MV-4-11 (cell line): ENCODE measurements at regions not wholly inside any gene's neighbourhood (a gene's known extent, or its start where the extent isn't known, plus 50 kb on each side); places are given as distances from the start of the nearest gene placed in this dataset.

Experiments
- DNase-seq: peaks from one replicate; lab custom pipeline; 2025; lab: John Stamatoyannopoulos, UW

GRCh38 chr1:212225416-212225815, 59.8 kb upstream of the PPP2R5A start:
- DNase-seq, result no peak

DNA sequence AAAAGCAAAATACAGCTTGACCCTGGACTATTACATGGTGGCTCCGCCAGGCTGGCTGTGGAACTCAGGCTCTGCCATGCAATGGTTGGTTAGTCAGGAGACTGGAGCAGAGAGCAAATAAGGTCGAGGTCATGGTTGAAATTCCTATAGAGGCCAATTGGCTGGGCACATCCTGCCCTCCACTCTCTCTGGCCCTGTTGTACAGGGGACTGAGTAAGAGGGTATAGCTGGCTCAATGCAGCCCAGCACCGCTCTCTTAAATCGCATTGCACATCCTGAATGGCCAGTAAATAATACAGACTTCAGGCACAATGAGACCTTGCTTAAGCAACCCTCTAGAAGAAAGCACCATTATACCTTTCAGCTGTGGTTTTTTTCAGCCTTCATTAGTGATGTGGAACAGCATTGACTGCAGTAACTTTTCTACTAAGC, 59.3 kb upstream of the PPP2R5A start:
- no peak for DNase-seq

DNA sequence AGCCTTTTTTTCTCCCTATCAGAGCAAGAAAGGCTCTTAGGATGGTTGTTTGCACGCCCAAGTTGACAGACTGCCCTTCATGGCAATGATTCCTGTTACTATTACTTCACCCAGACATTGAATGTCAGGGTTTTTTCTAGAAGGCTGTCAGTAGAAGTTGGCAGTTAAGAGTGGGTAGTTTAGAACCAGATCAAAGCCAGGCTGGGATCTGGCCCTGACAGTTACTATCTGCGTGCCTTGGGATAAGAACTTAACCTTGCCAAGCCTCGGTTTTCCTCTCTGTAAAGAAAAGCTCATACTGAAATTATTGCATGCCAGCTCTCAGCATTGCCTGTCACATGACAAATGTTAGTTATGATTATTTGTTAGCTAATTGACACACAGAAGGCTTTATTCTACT, 58.7 kb upstream of the PPP2R5A start:
- DNase-seq, result no peak

DNA sequence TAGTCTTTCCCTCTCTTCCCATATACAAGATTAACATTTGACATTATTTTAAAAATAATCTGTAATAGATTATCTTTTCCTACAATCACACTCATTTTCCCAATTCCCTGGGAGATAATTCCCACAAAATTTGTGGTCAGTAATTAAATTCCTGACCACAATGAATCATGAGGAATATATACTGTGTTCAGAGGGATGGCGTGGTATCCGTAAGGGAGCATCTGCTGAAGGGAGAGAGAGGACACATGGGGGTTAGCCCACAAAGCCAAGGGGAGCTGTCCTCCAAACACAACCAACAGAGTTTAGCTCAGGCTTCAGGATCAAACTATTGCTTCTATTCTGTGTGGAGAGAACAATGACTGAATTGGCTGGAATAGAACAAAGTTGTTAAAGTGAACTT, 57.1 kb upstream of the PPP2R5A start:
- no peak for DNase-seq

- DNase-seq, result no peak
These were observed 56.6 kb upstream of the PPP2R5A start for GRCh38 chr1:212228591-212229119.

- DNase-seq, result no peak
These were observed 55.6 kb upstream of the PPP2R5A start for GRCh38 chr1:212229654-212230053.

DNA sequence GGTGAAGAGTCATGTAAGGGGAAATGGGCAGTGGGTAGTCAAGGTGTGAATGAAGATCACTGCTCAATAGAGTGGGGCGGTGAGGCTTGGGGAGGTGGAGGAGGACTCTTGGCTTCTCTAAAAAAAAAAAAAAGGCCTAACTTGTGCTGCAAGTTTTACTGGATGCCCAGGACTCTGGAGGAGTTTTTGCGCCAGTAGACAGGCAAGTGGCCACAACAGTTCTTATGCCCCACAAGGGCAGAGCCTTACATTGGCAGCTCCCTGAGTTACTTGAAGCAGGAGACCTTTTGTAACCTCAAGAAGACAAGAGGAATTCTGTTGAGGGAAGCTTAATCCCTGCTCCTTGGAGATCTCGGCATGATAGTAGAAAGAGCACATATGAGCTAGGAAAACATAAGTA, 54.9 kb upstream of the PPP2R5A start:
- DNase-seq, result no peak

- DNase-seq, result no peak
These were observed 53.8 kb upstream of the PPP2R5A start for GRCh38 chr1:212231372-212231771.

DNA sequence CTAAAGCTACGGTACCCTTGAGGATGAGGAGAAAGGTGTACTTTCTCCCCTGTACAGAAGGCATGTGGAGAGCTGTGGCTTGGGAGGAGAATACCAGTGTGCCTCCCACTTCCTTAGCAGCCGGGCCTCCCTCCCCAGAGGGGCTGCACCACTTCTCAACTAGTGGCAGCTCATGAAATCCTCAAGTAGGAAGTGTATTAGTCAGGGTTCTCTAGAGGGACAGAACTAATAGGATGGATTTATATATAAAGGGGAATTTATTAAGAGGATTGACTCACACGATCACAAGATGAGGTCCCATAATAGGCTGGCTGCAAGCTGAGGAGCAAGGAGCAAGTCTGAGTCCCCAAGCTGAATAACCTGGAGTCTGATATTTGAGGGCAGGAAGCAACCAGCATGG, 53.1 kb upstream of the PPP2R5A start:
- DNase-seq, result peak; percentile 26

DNA sequence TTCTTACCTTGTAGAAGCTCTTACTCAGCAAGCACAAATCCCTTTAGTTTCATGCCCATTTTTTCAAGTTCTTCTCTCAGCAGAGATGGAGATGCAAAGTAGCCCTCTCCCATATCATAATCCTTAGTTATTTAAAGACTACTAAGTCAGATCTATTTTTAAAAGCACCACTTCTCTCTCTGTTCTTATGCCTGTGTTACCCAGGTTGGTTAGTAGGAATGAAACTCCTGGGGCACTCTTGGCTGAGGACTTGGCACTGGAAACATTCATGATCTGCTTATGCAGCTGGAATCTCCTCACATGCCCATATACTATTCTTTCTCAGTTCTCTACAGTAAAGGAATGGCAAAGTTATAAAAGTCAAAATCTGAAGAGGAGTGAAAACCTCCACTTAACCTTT, 51.9 kb upstream of the PPP2R5A start:
- no peak for DNase-seq

GRCh38 chr1:212234431-212235395, 50.5 kb upstream of the PPP2R5A start:
- peak; percentile 96 for DNase-seq
